GM19035 (cell line): ENCODE measurements at regions not wholly inside any gene's neighbourhood (a gene's known extent, or its start where the extent isn't known, plus 50 kb on each side); places are given as distances from the start of the nearest gene placed in this dataset.

Experiments used
- ATAC-seq: cut with Tn5 transposase; IDR thresholded peaks from one replicate; pipeline ENCODE4 v1.9.1; 2021; ENCODE audit not compliant: unreplicated experiment

DNA sequence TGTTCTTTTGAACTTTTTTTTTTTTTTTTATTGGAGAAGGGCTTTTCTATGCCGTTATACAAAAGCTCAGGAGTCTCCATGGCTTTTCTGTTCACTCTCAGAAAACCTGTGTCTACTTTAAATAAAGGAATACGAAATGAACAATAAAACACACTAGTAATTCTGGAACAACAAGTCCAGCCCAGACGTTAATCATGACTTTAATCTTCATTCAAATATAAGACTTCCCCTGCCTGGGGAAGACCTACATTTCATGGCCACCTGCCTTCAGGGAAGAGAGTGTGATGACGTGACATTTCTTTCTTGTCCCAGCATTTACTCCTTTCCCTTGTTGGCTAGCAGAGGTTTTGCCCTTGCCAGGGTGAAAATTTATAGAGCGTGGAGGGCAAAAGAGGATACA lies 564.5 kb downstream of the PDCD6IP start:
- ATAC-seq: no peak

DNA sequence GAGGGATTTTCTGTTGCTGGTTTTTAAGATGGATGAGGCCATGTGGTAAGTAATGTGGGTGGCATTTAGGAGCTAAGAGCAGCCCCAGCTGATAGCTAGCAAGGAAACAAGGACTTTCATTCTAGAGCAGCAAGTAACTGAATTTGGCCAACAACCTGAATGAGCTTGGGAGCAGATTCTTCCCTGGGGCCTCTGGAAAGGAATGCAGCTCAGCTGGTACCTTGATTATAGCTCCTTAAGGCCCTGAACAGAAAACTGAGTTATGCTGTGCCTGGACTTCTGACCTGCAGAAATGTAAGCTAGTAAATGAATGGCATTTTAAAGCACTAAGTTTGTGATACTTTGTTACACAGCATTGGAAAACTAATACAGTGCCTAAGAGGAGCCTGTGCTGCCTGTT lies 565.5 kb downstream of the PDCD6IP start:
- ATAC-seq: no peak

DNA sequence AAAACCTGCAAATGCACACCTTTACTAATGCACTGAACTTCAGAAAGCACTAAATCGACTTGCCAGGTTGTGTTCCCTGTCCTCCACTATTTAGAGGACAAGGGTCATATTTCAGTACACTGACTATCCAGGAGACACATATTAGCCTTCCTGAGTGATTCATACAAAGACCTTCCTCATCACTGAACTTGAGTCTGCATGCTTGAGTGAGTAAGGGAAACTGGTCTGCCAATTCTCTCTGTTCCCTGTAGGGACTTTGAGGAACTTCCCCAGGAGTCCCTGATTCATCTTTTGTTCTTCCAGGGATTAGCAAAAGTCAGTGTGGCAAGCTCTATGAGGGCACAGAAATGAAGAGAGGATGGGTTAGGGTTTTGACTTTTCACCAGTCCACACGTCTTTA lies 565.9 kb downstream of the PDCD6IP start:
- no peak for ATAC-seq

DNA sequence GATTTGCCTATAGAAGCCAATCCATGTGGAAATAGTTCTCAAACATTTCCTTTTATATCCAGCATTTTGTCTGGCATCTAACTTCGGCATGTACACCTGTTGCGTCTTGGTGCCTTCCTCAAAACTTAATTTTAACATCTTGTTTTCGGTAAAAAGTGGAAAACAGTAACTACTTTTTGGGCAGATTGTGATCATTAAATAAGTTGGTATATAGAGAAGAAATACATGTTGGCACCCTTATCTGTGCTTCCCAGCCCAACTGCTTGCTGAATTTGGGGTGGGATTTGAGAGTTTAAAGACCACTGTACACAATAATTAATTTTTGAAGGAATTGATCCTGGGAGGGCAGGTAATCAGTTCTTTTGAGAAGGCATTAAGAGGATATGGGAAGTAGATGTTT lies 566.8 kb downstream of the PDCD6IP start:
- no peak for ATAC-seq

DNA sequence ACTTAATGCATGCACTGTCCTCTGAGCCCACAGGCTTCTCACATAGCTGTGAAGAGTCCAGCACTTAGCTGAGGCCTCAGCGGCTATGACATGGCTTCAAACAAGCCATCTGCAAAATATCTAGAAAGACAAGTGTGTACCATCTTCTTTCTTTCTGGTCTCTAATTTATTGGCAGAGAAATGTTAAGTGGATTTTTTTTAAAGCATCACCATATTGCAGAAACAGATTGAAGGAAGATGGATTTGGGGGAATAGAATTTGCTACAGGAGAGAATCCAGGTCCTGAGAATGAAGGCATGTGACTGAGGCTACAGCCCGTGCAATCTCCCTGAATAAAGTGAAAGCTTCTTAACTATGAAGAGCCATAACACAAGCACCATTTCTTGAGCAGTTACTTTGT lies 567.3 kb downstream of the PDCD6IP start:
- ATAC-seq: no peak

DNA sequence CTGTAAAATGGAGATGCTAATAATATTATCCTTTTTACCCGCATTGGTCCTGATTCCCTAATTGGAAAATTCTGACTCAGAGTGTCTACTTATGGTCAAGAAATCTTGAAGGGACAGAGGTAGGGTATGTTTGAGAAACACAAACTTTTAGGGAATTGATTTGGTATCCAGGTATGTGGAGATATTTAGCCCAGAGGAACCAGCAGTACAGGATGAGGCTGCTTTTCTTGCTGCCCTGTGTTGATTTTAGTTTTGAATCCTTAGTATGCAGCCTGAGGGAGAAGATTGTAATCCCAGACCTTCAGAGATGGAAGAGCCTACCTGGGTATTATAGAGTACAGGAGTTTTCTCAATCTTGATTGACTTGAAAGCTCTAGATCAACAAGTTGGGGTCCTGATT lies 569.1 kb downstream of the PDCD6IP start:
- no peak for ATAC-seq

DNA sequence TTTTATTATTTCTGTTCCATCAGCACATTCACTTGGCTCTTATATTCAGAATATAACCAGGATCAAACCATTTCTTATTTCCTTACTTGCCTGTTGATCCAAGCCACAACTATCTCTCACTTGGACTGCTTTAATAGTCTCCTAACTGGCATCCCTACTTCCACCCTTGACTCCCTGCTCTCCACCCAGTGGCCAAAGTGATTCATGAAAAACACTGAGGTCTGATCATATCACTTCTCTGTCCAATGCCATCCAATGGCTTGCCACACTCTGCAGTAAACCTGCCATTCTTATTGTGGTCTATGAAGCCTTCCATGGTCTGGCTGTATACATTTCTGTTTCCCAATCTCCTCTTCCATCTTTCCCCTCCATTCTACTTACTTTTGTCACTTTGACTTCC lies 576.1 kb downstream of the PDCD6IP start:
- ATAC-seq: no peak

DNA sequence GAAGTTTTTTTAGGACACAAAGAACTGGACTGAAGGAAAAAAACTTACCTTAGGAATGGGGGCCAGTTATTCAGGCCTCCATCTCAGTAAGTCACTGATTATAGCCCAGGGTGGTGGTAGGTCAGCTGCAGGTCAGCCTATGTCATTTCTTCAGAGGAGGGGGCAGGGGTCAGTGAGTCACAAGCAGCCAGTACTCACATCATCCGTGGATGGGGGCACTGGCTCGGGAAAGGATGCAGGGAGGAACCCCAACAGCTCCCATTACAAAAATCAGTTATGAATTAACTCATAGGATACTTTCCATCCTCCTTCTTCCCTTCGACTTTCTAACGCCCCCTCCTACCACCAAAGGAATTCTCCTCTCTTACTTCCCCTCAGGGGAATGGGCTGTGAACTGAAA lies 578.3 kb downstream of the PDCD6IP start:
- no peak for ATAC-seq

DNA sequence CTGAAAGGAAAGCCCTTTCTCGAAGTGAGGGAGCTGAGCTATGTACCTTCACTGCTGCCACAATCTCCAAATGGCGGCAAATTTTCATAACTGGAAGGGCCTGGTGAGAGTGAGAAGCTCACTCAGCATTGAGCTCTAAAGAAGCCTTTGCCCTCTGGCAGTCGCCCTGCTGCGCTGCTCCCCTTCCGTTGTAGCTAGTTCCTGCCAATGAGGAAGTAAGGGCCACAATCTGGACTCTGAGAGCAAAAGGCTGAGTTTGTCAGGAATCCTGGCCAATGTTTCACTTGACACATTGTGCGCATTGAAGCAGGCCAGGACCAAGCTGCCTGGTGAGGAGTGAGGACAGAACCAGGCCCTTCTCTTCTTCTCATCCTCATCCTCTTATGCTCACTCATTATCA lies 579.5 kb downstream of the PDCD6IP start:
- ATAC-seq: no peak

DNA sequence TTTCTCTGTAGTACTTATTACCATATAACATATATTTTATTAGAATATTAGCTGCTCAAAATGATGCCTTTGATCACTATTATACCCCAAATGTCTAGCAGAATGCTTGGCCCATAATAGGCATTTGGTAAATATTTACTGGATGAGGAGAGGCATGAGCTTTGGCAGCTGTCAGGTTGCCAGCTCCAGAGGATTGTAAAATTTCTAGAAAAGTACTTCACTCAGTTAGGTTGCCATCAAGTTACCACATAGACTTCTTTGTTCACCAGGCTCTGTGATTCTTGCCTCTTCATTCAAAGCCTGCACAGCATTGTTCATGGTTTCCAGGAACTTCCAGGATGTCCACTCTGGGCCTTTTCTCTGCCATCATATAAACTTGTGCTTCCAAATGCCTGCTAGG lies 582.8 kb downstream of the PDCD6IP start:
- ATAC-seq: no peak

DNA sequence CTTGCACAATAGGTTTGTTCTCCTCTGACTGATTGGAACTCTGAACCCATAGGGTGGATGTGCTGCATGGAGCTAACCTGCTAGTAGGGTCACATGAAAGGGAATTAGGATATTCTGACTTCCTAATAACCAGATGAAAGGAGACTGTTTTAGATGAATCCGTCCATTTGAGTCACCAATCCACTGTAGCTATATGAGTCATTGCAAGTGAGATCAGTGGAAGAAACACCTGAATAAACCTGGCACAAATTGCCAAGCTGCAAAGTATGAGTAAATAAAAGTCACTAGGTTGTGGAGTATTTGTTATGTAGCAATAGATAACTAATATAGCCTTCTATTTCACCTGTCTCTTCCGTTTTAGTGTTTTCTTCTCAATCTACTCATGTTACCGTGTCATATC lies 584.4 kb downstream of the PDCD6IP start:
- no peak for ATAC-seq

DNA sequence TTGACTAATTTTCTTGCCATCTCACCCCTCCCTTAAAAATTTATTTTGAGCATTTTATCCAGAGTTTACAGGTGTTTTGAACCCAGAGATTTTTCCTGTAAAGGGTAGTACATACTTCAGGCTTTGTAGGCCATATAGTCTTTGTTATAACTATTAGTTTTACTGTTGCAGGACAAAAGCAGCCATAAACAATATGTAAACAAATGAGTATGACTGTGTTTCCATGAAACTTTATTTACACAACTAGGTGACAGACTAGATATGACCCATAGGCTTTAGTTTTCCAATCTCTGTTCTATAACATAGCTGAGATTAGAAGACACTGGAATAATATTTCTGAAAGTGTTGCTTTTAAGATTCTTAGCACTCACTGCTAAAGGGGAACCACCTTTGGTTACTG lies 587.9 kb downstream of the PDCD6IP start:
- ATAC-seq: no peak

DNA sequence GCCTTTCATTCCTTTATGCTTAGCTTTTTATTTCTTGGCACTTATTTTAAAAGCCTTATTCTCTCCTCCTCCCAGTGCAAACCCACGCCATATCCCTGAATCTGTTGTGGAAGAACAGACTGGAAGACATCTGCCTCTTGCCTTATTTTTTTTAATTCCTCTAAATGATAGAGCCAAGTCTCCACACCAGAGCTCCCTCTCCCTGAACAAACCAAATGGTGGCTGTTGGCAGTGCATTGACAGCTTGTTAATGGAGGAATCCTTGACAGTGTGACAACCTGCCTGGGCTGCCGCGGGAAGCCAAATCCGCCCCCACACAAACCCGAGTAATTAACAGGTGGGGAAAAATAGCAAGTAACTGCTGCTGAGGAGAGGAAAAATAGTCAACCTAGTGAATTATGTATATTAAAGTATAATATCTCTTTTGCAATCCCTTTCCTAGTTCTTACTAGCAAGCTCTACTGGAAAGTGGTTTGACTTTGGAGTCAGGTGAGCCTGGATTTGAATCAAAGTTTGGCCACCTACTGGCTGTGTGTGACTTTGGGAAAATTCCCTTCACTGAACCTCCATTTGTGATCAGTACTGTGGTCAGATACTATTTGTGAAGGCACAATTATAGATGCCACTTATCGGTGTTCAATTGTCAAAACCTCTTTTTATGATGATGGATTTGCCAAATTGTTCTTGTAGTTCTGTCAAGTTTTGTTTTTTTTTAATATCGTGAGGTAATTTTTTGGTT lies 589.6 kb downstream of the PDCD6IP start:
- no peak for ATAC-seq

DNA sequence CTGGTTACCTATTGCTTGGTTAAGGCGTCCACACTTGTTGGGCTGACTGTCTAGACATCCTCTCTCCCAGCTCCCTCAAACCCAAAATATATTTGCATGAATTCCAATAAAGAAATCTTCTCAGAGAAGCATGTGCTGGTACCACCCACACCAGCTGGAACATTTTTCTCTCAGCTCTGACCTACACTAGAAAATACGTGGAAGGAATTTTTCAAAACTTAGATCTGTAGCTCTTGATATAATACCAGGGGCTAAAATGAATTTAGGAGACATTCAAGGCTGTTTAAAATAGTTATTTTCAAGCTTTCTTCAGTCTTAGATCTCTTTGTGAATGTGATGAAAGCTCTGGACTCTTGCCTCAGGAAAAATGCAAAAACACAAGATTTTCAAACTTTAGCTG lies 590.4 kb downstream of the PDCD6IP start:
- no peak for ATAC-seq

DNA sequence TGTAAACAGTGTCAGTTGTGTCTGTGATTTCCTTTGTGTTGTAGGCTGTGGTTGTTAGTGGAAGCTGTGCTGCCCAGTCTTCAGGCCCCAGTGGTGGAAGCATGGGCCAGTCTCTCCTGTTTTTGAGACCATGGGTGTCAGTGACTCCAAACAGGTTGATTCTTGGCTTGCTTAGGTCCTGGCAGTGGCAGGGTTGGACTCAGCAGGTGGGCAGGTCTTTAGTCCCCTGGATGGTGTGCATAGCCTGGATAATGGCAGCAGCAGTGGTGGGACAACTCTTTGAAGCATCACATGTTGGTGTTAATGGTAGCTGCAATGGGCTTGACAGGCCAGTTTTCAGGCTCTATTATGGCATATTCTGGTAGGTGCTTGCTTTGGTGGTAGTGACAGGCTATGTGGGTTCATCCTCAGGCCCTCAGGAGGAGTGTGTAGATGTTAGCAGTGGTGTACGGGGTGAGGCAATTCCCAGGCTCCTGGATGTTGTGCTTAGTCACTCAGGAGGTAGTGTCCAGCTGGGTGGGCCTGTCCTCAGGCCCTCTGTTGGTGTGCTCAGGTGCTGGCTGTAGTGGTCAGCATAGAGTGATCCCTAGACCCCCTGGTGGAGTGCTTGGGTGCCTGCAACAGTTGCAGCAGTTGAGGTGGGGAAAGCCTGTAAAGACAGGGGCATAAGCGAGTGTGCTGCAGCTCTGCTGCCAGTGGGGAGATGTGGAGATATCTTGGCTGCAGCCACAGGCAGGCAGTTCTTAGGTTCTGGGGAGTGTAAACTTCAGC lies 596.7 kb downstream of the PDCD6IP start:
- ATAC-seq: no peak

DNA sequence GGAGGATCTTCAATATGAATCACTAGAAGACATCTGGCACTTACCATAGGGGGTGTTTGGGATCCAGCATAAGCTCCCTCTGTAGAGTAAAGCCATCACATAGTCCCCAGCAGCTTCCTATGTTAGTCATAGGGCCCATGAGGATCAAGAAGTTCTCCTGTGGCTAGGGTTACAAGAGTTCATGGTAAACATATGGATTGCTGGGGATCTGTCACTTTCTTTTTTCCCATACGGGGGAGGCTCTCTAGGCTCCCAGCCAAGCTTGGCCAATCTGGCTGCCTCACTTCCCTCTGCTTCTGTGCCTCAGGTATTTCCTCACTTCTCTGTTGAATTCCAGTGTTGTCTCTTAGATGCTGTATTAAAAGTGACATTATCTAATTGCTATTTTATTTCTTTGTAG lies 597.9 kb downstream of the PDCD6IP start:
- no peak for ATAC-seq

DNA sequence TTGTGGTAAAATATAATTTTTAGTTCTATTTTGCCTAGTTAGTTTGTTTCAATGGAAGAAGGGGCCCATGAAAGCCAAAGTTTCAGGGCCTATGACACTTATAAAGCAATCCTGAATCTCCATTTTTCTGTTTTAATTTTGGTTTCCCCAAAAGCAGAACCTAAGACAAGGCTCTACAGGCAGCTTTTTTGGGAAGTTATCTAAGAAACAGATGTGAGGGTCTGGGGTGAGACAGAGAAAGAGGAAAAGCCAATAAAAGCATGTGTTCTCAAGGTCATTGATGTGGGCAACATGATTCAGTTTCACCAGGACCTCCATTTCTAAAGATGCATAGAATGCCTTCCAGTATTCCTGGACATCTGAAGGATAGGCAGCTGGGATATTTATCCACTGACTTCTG lies 598.5 kb downstream of the PDCD6IP start:
- ATAC-seq: no peak

DNA sequence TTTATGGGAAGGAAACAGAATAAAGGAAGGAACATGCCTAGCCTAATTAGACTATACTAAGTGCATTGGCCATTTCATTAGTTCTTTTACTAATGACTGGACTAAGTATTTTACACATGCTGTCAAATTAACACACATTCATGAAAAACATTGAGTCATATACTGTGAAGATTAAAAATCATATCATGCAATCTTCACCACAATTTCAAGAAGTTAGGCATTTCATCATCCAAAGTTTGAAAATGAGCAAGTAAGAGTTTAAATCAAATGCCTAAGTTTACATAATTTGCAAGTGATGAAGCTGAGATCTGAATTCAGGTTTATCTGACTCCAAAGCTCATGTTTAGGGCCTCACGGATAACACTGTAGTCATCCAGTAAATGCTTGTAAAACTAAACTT lies 601.0 kb downstream of the PDCD6IP start:
- no peak for ATAC-seq

DNA sequence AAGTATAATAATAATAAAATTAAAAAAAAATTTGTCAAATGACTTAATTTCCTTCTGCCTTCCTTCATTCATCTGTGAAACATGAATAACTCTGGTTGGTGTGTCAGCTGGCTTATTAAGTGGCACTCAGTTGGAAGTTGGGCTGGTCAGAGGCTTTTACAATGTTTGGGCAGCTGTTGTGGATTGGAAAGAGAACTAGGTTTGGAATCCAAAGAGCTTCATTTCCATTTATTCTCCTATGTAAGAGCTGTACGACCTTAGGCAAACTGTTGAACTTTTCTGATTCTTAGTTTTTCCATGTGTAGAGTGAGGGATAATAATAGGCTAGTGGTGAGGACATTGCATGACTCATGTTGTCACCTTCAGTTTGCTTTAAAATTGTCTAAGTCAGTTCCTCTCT lies 606.7 kb downstream of the PDCD6IP start:
- no peak for ATAC-seq

DNA sequence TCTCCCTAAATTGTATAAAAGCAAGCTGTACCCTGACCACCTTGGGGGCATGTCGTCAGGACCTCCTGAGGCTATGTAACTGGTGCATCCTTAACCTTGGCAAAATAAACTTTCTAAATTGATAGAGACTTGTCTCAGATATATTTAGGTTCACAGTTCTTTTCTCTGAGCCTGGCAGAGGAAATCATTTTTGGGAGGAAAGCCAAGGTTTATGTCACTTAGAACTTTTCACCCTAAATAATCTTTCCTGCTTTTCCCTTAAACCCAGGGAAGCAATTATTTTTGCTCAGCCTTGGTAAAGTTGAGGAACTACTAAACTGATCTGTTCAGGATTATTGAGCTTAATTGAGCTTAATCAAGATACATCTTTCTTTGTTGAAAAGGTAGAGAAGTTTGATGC lies 608.9 kb downstream of the PDCD6IP start:
- no peak for ATAC-seq

DNA sequence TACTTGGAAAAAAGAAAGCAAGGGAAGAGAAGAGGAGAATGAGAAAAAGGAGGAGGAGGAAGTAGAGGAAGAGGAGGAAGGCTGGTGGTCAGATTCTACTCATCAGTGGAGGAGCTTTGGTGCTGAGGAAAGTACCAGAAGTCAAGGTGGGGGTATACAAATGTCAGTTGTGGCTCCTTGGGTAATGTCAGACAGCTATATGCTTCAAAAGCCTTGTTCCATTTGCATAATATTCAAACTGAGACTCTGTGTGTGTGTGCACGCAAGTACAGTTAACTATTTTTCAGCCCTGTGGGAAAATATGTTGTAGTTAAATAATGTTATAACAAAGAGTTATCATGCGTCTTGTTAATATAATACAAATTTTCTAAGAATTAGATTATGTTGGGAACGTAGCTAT lies 609.7 kb downstream of the PDCD6IP start:
- ATAC-seq: no peak

DNA sequence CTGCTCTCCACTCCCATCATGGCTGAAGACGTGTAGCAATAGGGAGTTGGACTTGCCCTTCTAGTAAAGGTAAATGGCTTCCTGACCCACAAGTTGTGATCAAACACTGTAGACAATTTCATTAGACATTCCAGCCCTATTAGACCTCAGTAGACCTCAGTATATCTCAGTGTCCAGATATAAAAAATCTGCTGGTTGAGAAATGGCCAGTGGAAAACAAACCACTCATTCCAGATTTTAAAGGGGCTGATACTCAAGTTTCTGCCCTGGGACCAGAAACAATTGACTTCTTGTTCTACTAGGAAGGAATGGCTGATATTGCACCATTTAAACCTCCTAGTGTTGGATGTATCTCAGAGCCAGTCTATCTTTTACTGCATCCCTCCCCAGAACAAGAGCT lies 613.2 kb downstream of the PDCD6IP start:
- ATAC-seq: no peak

DNA sequence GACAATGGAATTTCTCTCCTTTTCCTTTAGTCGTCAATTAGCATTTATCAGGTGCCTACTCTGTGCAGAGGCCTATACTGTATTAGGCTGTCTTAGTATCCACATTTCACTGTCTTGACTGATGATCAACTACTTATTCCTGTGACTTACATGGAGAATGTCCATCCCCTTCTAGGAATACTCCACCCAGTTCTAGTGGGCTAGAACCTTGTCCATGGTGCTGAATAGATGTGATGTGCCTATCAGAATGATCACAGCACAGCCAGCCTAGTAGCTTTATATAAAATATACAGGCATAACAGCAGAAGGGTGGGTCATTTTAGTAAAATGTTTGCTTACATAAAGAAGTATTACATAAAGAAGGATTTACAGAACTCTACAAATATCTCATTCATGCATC lies 621.4 kb downstream of the PDCD6IP start:
- ATAC-seq: no peak
